ENCODE measurements at regions not wholly inside any gene's neighbourhood (a gene's known extent, or its start where the extent isn't known, plus 50 kb on each side); places are given as distances from the start of the nearest gene placed in this dataset.
A peak's percentile ranks its signal among the peaks of the same experiment; 100 is the strongest.

DNA sequence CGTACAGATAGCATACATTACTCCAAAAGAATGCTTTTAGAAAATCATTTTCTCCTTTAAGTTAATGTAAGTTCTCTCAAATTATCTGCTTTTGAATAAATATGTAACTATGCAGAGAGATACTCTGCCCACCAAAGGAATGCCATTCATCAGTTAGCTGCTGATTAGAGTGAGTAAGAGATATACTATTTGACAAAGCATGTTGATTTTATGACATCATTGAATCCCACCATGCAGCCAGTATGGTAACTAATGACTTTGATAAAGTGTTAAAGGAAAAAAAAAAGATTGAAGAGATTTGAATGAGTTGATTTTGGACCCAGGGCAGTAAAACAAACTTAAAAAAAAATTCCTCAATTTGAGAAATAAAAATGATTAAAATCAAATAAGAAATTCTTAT lies 521.5 kb downstream of the SLITRK6 start:
- no peak for DNase-seq

DNA sequence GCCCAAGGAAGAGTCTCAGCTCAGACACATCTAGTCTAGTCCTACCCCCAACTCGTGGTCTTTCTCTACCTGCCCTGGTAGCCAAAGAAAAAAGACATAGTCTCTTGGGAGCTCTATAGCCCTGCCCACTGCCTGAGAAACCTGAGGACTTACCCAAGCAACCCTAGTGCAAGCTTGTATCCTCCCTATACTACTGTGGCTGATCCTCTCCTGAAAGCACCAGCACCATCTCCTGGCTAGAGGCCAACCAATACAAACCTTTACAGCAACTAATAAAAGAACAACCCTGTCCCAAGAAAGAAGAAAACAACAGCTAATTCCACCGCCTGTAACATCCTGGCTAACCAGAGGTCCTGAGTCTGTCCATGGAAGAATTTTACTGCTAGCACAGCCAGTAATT lies 532.4 kb downstream of the SLITRK6 start:
- no peak for DNase-seq

DNA sequence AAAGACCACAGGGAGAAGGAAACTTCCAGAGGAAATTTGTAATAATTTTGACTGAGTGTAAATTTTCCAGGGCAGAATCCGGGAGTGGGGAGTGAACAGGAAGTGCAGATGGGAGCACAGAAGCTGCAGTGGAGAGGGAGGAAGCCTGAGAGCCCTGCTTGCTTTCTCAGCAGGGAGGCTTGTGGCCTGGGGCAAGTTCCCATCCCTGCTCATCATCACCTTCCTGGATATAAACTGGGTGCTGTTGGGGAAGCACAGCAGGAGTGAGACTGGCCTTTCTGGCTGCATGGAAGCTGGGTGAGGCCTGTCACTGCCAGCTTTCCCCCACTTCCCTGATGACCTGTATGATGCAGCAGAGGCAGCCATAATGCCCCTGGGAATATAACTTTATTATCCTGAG lies 532.9 kb downstream of the SLITRK6 start:
- DNase-seq = peak; percentile 8

DNA sequence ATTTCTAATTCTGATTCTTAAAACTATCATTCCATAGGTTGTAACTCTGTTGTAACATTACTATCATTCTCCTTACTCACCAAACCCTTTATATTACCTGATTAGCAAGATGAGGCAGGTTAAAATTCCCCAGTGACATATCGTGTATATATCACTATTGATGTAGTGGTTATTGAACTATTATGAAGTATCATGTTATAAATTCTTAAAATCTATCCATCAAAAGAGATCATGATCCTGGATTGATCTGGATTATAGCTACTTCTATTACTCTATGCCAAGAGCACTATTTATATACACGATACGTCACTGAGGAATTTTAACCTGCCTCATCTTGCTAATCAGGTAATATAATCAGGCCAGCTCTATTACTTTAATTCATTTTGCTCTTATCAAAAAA lies 533.9 kb downstream of the SLITRK6 start:
- no peak for DNase-seq

DNA sequence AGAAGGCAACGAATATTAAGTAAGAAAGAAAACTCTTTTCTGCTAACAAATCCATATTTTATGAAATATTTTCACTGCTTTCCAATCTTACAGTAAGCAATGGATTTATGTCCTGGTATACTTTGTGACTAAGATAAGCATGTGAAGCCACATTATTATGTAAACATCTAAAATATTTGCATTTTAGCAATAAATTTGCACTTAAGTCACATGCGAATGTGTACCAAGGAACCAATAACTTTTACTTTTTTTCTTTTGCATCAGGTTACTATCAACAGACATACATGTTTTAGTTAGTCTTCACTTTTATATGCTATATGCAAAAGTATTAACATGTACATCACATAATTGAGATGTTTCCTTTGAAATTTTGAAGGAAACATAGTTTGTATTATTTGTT lies 536.7 kb downstream of the SLITRK6 start:
- DNase-seq = no peak

DNA sequence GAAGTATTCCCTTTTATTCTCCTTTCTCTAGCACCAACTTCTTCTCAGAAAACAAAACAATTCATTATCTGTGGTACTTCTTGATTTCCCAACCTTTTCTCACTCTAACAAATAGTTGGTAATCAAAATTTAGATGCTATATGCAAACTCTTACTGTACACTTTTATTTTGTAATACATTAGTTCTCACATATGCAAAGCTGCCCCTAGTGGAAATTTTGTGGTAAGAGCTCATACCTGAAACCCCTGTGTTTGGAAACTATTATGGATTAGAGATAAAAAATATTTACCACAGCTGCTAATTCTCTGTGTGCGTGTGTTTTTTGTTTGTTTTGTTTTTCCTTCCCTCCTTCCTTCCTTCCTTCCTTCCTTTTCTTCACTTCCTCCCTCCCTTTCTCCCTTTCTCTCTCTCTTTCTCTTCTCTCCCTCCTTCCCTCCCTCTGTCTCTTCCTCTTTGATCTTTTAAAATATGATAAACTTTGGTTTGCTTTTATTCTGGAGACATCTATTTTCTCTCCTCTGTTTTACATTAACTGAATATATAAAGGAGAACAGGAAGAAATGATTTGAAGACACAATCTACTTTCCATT lies 537.4 kb downstream of the SLITRK6 start:
- no peak for DNase-seq

DNA sequence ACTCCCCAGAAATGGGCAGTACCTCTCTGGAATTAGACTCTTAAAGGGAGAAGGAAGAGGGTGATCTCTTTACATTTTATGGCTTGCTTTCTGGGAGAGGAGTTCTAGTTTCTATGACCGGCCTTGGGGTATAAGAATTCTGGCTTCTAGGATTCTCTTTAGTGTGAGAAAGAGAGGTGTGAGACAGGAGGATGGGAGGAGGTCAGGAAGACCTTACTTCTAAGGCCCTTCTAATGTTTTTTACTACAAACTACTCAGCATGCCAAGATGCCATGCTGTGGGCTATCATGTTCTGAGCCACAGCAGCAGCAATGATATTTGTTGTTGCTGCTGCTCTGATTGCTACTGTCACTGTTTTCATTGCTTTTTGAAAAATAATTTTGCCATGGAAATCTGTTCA lies 538.3 kb downstream of the SLITRK6 start:
- no peak for DNase-seq

DNA sequence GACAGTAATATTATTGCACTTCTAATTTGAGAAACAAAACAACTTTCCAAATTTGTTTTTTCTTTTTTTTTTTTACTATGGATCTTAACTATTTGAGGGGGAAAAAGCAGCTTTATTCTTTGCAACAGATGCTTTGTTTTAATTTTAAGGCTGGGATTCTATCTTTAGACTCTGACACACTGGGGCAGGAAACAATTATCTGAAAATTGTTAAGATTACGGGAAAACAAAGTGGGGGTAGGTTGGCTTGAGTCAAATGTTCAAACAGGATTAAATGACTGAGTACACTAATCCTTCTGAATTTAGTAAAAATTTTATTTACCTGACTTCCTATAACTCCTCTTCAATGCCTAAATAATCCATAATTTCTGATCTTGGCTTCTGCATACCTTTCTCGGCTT lies 543.2 kb downstream of the SLITRK6 start:
- DNase-seq = no peak

DNA sequence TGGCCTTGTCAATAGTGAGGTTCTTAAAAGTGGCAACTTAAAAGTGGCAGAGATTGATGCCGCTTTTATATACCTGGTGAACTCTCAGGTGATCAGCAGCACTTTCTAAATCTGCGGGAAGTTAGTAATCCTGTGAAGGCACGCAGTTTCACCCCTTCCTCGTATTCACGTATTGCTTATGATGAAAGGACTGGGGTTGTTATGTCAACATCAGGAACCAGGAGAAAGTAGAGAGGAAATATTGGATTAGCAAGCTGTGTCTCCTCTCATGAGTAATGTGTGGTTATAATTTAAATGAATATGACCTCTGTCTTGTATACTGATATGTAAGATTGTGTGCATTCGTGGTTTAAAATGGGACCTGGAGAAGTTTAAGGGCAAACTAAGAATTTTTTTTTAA lies 544.6 kb downstream of the SLITRK6 start:
- no peak for DNase-seq

DNA sequence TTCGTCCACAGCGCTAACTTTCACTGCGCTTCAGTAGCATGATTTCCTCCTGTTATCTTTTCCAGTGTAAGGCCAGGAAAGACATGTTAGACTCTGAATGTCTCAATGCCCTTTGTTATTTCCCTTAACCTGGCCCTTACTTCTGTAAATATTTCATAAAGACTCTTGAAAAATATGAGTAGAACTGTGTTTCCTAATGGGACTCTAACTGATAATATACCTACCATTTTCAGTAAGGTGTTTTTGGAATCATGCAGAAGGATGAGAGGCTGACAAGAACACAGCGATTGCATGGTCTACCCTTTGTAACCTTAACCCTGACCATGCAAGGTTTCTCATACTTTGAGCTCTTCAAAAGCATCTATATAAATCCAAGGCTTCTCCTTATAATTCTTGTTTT lies 550.1 kb downstream of the SLITRK6 start:
- DNase-seq = no peak

DNA sequence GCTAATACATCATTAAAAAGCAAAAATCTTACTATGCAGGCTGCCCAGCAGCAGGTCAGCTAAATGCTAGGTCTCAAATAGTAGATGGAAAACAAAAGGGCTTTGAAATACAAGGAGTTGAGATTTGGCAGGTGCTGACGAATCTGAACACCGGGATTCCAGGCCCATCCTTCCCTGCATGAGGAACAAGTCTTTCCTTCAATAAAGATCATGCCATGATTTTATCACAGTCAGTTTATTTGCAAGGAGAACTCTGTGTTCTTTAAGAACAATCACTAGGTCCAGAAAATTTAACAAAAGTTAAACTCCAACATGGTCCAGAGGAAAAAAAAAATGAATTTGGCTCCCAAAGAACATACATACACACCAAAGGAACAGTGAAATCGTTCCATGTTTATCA lies 551.4 kb downstream of the SLITRK6 start:
- no peak for DNase-seq

DNA sequence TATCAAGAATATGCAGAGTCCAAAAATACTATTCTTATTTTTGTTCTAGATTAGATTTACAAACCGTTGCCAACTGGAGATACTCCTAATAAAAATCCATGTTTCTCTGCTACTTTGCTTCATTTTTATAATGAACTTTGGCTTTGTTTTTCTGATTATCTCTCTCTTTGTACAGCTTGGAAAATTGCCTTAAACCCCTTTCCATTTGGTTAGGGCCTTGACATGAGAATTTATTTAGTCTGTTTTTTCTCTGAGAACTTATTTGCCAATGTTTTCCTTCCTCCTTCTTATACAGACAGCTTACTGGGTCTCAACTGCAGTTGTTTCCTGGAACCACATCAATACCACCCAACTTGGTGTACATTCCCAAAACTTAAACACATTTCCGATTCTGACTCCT lies 555.4 kb downstream of the SLITRK6 start:
- no peak for DNase-seq

DNA sequence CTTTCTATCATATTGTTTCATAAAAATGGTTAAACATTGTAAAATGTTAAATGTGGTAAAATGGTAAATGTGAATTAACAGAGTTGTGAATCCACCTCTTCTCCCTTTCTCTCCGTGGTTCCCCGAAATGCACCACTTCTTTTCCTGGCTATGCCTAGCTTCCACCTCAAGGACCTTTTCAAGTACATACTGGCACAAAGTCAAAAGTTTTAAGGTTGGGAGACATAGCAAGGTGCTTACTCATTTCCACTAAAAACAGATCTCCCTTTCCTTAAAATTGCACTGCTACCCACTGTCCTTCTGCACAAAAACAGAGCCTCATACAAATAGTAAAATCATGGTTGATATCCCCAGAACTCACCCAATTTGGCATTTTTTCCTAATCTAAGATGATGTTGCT lies 558.2 kb downstream of the SLITRK6 start:
- no peak for DNase-seq

DNA sequence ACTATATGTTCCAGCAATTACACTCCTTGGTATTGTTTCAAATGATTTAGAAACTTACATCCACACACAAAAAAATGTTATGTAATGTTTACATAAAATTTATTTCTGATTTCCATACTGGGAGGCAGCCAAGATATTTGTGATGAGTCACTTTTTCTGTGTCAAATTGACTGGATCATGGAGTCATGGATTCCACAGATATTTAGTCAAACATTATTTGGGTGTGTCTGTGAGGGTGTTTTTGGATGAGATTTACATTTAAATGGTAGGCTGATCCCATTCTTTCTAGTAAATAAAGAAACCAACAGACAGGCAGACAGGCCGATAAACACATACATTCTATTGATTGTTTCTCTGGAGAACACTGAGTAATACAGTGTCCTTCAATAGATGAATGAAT lies 562.8 kb downstream of the SLITRK6 start:
- DNase-seq = no peak

DNA sequence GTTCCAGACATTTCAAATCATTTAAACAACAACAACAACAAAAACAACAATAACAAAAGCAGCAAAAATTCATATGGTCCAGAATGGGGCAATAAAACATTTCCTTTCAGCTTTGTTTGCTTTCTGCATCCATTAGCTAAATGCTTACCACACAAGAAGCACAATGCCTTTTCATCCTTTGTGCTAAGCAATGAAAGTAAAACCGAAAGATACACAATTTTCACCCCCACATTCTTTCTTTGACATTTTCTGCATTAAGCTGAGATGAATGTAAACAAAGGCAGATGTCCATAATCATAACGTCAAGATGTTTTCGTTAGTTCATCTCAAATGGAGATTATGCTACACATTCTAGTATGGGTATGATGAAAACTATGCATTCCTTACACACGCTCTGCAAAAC lies 568.5 kb downstream of the SLITRK6 start:
- DNase-seq = peak; percentile 78

DNA sequence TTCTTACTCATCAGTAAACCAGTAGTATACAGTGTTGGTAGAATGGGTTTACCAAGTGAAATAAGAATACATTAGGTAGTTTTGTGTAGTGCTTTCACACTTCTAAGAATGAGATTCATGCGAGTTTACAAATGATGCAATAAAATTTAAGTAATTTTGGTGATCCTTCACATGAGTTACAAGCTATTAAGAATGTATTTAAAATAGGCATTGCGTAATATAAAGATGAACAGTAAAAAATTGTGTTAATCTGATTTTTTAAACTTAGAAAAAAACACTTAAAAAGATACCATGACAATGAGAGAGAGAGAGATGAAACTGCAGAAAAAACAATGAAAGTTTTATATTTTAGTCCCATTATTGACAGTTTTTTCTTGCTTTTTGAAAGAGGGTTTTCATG lies 570.5 kb downstream of the SLITRK6 start:
- no peak for DNase-seq

DNA sequence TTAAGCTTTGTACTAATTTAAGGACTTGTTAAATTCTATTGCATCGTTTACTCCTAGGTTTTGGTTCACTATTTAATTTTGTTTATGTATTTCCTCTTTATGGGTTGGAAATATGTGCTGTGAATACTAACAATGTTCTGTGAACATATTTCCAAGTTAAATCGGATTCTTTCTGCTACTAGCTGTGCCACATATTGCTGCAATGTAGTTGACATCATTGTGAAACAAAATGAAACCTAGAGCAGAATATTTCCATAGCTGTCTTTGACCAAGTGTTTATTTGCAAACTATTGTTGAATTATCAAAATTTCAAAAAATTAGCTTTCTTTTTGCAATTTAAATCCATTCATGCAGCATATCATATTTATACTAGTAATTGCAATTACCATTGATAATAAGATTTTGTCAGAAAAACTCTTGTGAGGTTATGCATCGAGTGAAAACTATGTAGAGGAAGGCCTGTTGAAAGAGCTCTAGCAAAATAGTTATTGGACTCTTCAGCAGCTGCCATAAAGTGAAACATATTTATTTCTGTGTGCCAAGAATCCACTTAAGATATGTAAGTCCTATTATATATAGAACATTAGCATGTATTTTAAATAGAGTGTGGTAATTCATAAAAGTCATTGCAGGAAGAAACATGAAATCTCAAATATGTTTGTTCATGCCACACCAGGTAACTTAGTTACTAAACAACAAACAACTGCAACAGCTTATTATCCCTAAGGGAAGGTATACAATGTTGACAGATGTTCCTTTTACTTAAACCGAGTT lies 575.1 kb downstream of the SLITRK6 start:
- no peak for DNase-seq

DNA sequence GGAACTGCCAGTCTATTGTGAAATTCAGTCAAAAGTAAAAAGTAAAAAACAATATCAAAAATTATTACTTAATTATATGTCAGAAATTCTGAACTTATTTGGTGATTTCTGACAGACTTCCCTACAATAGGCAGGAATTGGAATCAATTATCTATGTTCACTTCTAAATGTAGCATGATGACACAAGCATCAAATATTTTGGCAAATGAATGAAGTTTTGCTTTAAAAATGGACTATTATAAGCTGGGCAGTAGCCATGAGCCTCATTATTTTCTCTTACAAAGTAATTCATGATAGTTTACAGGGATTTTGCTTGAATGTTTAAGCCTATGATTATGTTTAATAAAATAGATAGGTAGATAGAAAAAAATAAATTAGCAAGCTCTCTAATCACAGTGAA lies 582.6 kb downstream of the SLITRK6 start:
- no peak for DNase-seq

DNA sequence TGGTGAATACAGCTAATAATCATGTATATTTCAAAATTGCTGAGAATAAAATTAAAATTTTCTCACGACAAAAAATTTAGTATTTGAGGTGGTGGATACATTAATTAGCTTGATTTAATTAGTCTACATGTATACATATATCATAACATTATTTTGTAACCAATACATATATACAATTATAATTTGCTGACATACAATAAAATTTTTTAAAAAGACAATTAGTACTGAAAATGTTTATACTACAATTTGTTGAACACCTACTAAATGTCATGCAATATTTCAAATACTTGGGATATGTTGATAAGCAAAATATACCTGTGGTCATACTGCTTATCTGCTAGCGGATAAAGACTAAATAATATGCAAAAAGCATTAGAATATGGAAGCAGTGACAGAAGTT lies 586.5 kb downstream of the SLITRK6 start:
- DNase-seq = no peak

DNA sequence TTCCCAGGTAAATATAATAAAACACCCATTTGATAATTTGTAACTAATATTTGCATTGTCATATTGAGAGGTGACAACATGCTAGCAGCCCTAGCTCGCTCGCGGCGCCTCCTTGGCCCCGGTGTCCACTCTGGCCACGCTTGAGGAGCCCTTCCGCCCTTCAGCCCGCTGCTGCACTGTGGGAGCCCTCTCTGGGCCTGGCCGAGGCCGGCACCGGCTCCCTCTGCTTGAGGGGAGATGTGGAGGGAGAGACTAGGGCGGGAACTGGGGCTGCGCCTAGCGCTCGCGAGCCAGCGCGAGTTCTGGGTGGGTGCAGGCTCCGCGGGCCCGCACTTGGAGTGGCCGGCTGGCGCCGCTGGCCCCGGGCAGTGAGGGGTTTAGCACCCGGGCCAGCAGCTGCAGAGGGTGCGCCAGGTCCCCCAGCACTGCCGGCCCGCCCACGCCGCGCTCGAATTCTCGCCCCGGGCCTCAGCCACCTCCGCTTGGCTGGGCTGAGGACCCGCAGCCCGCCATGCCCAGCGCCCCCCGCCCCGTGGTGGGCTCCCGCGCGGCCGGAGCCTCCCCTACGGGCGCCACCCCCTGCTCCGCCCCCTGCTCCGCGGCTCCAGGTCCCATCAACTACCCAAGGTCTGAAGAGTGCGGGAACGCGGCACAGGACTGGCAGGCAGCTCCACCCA lies 594.4 kb downstream of the SLITRK6 start:
- no peak for DNase-seq

DNA sequence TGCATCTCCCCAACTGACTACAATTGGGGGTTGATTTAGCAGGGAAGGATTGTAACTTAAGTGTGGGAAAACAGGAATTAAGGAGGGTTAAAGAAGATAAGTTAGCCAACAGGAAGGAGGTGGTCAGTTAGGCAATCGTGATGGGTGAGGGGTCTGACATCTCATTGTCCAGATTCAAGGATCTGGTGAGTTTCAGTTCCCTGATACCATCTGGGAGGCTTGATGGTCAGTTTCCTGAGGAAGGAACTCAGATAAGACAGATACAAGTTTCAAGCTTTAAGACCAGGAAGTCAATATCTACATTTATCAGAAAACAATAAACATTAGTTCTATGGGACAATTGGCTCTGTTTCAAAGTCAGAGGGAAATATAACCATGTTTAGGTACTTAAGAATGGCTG lies 601.8 kb downstream of the SLITRK6 start:
- no peak for DNase-seq

DNA sequence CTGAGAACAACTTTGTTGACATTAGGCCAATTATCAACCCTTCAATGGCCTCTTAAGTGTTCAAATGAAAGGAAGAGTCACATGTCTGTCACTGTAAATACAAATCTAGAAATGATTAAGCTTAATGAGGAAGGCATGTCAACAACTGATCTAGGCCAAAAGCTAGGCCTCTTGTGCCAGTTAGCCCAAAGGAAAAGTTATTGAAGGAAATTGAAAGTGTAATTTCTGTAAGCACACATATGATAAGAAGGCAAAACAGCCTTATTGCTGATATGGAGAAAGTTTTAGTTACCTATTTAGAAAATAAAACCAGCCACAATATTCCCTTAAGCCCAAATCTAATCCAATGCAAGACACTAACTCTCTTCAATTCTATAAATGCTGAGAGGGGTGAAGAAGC lies 604.7 kb downstream of the SLITRK6 start:
- no peak for DNase-seq

DNA sequence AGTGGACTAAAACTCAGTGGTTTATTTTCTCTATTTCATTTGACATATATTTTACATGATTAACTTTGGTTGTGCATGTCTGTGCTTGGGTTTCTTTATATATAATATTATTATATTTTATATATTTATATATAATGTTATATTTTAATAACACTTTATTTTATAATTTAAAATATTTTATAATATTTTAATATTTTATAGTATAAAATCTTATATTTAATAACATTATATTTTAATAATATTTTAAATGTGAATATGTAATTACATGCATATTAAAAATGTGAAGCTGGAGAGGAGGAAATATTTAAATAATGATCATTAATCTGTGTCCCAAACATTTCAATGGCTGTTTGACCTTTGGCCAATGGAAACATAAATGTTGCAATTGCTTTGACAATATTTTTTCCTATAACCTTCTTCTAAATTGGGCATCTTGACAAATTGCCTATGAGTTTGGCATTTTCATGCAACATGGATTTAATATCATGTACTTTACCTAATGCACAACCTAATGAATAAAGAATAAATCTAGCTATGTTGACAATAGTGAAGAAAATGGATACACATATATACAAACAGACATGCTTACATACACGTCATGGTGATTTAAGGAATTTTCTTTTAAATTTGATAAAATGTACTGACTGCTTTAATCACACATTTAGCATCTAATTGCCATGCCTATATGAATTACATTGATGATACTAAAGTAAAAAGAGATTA lies 607.1 kb downstream of the SLITRK6 start:
- no peak for DNase-seq

Measured in DMS153 (cell line).